Coronary artery (tissue), 2 donors: ENCODE measurements at regions not wholly inside any gene's neighbourhood (a gene's known extent, or its start where the extent isn't known, plus 50 kb on each side); places are given as distances from the start of the nearest gene placed in this dataset.

Experiments used
- DNase-seq: peaks from one replicate; pipeline ENCODE4 v3.0.0-alpha.2; 2017; ENCODE audit warnings: low spot score
- H3K27ac ChIP-seq, 2 donors: fragments of 200-600 bp; sonication (generic); one replicate each; pipeline ENCODE4 v1.5.1; 2016 to 2019
- H3K4me3 ChIP-seq: fragments of 200-600 bp; sonication (generic); 2 replicates; pipeline ENCODE4 v1.5.1; 2016; ENCODE audit warnings: mild to moderate bottlenecking, moderate library complexity
- TF ChIP-seq, protein P1 (sequence below): fragments of 200-600 bp; sonication (generic); IDR thresholded peaks from one replicate; pipeline ENCODE4 v1.5.1; 2019; ENCODE audit warnings: antibody characterized with exemption

DNA sequence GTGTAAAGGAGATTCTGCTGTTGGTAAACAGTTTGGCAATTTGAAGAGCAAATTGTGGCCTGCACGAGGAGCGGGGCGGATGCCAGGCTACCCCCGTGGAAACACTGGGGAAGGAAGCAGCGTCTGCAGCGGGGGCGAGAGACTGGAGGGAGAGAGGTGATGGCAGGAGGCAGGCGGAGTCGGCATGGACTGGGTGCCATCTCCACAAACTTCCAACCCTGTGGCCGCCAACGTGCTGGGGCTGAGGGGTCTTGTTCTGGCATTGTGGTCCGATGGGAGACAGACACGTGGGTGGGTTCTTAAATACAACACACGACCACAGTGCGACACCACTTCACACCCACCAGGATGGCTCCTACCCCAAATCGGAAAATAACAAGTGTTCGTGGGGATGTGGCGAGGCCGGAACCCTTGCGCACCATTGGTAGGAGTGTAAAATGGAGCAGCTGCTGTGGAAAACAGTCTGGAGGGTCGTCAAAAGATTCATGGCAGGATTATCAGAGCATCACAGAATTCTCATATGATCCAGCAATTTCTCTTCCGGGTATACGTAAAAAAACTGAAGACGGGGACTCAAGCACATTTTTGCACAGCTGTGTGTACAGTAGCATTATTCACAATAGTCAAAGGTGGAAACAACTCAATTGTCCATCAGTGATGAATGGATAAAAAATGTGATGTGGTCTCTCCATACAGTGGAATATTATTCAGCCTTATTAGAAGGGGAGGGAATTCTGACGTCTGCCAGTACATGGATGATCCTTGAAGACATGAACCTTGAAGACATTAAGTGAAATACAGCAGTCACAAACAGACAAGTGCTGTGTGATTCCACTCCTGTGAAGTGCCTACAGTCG, 82.4 kb upstream of the HPCAL1 start:
- H3K27ac ChIP-seq = no peak overlapping the region
- no peak overlapping the region for H3K4me3 ChIP-seq
- TF ChIP-seq, protein P1, sequence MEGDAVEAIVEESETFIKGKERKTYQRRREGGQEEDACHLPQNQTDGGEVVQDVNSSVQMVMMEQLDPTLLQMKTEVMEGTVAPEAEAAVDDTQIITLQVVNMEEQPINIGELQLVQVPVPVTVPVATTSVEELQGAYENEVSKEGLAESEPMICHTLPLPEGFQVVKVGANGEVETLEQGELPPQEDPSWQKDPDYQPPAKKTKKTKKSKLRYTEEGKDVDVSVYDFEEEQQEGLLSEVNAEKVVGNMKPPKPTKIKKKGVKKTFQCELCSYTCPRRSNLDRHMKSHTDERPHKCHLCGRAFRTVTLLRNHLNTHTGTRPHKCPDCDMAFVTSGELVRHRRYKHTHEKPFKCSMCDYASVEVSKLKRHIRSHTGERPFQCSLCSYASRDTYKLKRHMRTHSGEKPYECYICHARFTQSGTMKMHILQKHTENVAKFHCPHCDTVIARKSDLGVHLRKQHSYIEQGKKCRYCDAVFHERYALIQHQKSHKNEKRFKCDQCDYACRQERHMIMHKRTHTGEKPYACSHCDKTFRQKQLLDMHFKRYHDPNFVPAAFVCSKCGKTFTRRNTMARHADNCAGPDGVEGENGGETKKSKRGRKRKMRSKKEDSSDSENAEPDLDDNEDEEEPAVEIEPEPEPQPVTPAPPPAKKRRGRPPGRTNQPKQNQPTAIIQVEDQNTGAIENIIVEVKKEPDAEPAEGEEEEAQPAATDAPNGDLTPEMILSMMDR = no peak
- no peak for DNase-seq

DNA sequence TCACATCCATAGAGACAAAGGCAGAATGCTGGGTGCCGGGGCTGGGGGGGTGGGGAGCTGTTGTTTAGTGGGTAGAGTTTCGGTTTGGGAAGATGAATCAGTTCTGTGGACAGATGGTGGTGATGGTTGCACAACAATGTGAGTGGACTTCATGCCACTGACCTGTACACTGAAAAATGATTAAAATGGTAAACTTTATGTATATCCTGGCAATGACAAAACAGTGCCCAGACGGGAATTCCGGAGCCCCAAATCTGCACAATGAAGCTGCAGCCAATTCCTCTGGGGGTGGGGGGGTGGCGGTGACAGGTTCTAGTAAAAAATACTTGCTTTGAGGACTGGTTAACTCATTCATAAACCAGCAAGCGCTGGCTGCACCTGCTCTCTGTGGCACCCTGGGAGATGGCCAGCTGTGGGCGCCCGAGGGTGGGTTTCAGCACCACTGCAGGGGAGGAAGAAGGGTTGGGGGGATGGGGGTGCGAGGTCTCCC, 81.8 kb upstream of the HPCAL1 start:
- Histone ChIP-seq H3K27ac (no peak overlapping the region), H3K4me3 (no peak overlapping the region)
- DNase-seq = no peak
- TF ChIP-seq, protein P1 = no peak

DNA sequence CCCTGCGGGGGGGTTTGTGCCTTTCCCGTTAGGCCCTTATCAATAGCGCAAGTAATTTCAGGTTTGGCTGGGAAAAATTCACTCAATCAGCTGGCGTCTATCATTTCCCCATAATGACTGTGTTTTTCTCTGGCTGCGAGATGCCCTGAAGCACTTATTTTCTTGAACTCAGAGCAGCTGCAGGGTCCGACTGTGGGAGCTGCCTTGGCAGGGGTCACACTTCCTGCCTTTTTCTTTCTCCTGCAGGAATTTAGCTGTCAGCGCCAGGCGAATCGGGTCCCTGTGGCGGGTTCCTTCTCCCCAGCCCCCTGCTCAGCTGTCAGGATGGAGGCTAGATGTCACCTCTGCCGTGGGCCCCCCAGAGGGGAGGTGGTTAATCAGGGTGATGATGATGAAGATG, 81.3 kb upstream of the HPCAL1 start:
- TF ChIP-seq, protein P1 = no peak
- DNase-seq = no peak
- H3K27ac ChIP-seq = no peak overlapping the region
- H3K4me3 ChIP-seq = no peak overlapping the region

DNA sequence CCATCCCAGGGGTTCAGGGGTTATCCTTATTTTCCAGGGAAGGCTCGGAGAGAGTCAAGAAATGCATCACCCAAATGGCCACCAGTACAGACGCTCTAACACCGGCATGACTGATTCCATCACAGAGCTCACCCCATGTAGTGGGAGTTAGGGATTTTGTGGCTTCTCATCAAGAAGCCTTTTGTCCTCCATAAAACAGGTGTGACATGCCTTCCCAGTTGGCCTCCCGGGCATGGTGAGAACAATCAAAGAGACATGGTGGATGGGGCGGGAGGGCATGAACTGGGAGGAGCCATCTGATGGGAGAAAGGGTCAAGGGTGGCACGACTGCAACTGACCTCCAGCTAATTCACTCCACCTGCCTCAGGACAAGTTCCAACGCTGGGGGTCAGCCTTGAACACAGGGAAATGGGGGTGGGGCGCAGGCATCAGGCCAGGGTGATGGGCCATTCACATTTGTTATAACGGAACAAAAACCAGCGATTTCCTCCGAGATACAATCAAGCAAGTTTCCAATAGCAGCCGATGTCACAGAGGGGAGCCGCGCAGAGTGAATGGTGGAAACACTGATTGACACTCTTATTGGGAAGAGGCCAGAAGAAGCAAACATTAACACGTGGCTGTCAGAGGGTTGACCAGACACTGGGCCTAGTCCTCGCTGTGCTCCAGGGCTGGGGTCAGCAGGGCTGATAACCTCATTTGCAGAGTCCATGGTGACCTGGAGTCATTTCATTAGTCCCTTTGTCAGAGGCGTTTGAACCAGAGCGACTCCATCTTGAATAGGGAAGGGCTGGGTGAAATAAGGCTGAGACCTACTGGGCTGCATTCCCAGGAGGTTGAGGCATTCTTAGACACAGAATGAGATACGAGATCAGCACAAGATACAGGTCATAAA, 80.5 kb upstream of the HPCAL1 start:
- Histone ChIP-seq H3K4me3 (no peak overlapping the region), H3K27ac (no peak overlapping the region)
- no peak for DNase-seq
- TF ChIP-seq, protein P1 = no peak

DNA sequence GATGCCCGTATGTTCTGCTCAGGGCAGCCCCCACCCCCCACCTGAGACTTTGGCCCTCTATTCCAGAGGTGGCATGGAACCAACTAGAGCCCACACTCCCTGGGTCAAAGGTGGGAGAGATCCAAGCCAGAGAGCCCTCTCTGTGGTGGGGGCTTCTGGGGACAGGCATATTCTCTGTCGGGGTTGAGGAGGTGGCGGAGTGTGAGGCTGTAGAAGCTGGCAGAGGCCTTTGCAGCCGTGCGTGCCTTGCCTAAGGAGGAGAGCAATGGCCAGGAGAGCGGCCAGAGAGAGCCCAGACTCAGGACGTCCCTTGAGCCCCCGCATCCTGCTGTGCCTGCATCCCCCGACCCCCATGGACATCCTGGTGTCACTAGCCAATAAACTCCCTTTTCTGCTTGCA, 79.2 kb upstream of the HPCAL1 start:
- TF ChIP-seq, protein P1 = no peak
- Histone ChIP-seq H3K27ac (no peak overlapping the region), H3K4me3 (no peak overlapping the region)
- DNase-seq = no peak

DNA sequence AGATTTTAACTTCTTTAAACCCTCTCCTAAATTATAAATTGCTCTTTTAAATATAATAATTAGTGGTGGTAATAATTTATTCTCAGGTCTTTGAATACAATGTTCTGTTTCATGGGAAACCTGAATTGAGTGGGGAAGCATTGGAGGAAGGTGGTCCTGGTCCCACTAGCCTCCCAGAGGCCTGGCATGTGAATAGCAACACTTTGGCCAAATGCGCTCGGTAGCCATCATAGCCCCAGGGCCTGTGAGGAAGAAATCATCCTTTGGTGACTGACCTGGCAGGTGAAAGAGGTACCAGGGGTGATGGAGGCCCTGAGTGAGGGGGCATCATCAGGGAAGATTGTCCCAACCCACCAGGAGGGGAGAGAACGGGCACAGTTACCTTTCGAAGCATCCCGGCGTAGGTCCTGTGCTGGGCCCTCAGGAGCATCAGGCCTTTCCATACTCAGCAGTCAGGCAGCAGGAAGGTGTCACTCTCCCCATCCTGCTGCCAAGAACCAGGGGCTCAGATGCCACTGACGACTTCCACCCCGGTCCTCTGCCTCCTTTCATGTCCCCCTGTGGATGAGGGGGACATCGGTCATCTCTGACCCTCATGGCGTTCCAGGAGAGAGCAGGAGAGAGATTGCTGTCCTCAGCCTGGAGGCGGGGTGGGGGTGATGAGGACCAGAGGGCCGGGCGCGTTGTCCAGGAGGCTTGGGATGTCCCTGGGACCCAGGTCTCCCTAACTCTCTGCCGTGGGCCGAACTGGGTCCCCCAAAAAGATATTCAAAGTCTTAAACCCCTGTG, 78.6 kb upstream of the HPCAL1 start:
- Histone ChIP-seq H3K27ac (no peak overlapping the region), H3K4me3 (no peak overlapping the region)
- DNase-seq = no peak
- TF ChIP-seq, protein P1 = no peak
